RWPE1 (cell line): ENCODE measurements at regions not wholly inside any gene's neighbourhood (a gene's known extent, or its start where the extent isn't known, plus 50 kb on each side); places are given as distances from the start of the nearest gene placed in this dataset.

Experiments
- CTCF ChIA-PET: fragments of 350-600 bp; sonication (Branson Sonifier 250); formaldehyde crosslinking; extraction: SDS; loops from one replicate; lab custom pipeline; 2021; lab: Yijun Ruan, JAX
- POLR2A ChIA-PET: fragments of 400-600 bp; formaldehyde crosslinking; extraction: SDS; loops from one replicate; lab custom pipeline; 2020; ENCODE audit warnings: antibody characterized with exemption; ENCODE audit not compliant: low non-redundant PET; lab: Yijun Ruan, JAX
- DNase-seq: peaks from one replicate; pipeline ENCODE4 v3.0.0; 2012; ENCODE audit warnings: low spot score
- H3K27ac ChIP-seq: fragments of 450-650 bp; 2 replicates; pipeline ENCODE4 v1.5.1; 2017
- TF ChIP-seq, protein P1 (sequence below): fragments of 450-650 bp; conservative IDR thresholded peaks from 2 replicates; pipeline ENCODE4 v1.5.1; 2017; ENCODE audit warnings: low read depth, mild to moderate bottlenecking

DNA sequence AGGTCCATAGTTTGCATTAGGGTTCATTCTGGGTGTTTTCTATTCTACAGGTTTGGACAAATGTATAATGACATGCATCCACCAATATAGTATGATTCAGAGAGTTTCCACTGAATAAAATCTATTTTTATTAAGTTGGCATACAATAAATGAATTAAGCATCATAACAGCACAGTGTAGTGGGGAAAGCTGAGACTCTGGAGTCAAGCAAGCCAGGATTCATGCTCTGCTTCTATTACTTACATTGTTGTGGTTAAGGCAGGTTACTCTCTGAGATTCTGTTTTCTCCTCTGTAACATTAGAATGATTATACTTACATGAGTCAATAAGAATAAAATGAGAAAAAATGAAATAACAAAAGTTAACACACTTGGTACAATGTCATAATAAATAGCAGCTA is 131.3 kb downstream of the SLC30A10 start:
- DNase-seq = no peak
- no peak overlapping the region for H3K27ac ChIP-seq
- TF ChIP-seq, protein P1, sequence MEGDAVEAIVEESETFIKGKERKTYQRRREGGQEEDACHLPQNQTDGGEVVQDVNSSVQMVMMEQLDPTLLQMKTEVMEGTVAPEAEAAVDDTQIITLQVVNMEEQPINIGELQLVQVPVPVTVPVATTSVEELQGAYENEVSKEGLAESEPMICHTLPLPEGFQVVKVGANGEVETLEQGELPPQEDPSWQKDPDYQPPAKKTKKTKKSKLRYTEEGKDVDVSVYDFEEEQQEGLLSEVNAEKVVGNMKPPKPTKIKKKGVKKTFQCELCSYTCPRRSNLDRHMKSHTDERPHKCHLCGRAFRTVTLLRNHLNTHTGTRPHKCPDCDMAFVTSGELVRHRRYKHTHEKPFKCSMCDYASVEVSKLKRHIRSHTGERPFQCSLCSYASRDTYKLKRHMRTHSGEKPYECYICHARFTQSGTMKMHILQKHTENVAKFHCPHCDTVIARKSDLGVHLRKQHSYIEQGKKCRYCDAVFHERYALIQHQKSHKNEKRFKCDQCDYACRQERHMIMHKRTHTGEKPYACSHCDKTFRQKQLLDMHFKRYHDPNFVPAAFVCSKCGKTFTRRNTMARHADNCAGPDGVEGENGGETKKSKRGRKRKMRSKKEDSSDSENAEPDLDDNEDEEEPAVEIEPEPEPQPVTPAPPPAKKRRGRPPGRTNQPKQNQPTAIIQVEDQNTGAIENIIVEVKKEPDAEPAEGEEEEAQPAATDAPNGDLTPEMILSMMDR = no peak
- CTCF ChIA-PET = no interaction called here
- POLR2A ChIA-PET = no interaction called here

DNA sequence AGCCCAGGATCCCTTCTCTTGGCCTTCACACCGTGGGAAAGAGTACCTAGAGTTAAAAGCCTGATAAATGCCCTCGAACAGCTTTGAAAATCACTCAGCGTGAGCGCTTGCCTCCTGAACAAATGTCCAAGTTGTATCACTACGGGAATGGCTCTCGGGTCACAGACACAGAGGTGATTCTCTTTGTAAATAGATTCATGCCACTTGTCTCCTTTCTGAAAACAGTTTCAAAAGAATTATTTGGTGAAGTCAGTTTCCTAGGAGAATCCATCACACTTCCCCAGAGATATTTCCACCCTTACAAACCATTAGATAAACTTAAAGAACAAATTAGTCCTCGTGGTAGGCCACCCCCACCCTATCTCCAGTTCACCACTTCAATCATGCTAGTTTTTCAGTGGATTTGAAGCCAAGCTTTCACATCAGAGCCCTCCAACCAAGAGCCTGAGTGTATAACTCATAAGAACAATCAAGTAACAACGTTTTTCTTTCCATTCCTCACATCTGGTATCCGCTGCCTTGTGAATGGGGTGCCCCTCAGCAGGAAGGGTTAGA is 132.9 kb downstream of the SLC30A10 start:
- CTCF ChIA-PET = interaction anchor here (0.6 to 0.7 kb wide), 3 partner anchors 135 to 236 kb away, joined by 3 to 6 read pairs (median 3); no protein-coding TSS in a partner anchor
- no peak for DNase-seq
- POLR2A ChIA-PET = no interaction called here
- TF ChIP-seq, protein P1 = no peak
- no peak overlapping the region for H3K27ac ChIP-seq

DNA sequence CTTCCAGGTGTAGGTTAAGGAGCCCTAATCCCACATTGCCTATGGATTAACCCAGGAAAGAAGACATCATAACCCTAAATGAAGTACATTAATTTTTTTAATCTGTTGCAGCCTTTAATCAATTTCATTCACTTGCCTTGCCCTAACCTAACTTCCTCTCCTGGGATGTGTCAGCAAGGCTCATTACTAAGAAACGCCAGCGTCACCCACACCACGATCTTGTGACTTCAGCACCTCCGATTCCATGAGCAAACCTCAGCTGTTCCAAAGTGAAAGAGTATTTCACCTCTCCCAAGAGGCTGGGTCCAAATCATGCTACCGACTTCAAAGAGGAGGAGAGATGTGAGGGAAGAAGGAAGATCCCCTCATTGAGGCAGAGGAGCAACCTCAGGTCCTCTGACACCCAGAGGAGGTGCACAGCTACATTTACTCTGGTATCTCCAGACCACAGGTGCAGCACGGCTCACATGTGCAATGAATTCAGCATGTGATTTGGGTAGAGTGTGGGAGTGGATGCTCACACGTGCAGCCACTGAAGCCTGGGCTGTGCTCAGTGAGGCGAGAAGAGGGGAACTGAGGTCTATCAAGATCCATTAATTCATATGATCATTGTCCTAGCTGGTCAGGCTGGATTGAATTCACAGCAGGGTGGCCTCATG is 134.1 kb downstream of the SLC30A10 start:
- ChIA-PET CTCF (interaction anchor here (0.6 kb wide), 2 partner anchors 157 to 200 kb away, joined by 3 to 4 read pairs; no protein-coding TSS in a partner anchor), POLR2A (no interaction called here)

DNA sequence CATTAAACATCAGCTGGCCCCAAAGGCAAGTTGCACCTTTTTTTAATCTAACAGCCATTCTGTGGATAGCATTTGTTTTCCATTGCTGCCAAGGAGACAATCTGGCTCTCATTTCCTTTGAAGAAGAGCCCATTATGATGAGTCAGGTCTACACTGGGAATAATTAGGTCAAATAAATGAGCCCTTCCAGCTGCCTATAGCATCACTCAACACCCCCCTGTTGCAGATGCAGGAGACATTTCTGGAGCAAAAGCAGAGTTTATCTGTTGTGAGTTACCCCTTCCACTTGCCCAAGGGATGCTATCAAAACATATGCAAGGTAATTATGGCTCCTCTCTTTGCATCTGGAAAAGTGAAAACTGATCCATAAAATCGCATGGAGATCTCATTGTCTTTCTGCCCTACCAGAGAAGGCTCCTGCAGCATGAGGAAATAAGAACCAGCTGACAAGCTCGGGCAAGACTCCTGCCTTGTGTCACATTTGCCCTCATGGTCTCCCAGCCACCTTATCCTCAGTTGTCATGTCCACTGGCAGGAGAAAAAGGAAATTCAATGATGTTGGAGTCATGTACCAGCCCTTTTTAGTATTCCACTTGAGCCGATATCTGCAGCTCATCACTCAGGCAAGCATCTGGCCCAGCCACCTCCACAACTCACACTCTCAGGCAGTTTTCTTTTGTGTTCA is 135.9 kb downstream of the SLC30A10 start:
- POLR2A ChIA-PET = no interaction called here
- H3K27ac ChIP-seq = no peak overlapping the region
- DNase-seq = no peak
- CTCF ChIA-PET = interaction anchor here (0.7 kb wide), 1 partner anchor 108 kb away, joined by 4 read pairs; no protein-coding TSS in a partner anchor
- TF ChIP-seq, protein P1 = no peak

More for the DNA sequence above, 134.1 kb downstream of the SLC30A10 start:
- no peak overlapping the region for H3K27ac ChIP-seq
- TF ChIP-seq, protein P1 = no peak
- no peak for DNase-seq

DNA sequence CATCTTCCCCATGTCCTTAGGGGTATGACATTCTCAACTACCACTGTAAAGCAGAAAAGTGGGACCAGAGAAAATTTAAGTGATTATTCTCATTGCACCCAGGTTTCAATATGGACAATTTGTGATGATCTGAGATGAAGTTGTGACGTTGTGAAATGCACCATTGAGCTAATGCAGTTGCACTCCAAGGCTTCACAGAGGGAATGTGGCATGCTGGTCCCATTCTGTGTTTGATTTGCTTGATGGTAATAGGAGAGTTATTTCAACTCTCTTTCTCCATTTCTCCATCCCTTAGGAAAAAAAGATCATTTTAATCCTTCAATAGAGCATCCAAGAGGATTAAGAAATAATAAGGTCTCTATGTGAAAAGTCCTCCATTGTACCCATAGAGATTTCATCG is 136.6 kb downstream of the SLC30A10 start:
- no peak overlapping the region for H3K27ac ChIP-seq
- TF ChIP-seq, protein P1 = no peak
- CTCF ChIA-PET = no interaction called here
- DNase-seq = no peak
- POLR2A ChIA-PET = no interaction called here

DNA sequence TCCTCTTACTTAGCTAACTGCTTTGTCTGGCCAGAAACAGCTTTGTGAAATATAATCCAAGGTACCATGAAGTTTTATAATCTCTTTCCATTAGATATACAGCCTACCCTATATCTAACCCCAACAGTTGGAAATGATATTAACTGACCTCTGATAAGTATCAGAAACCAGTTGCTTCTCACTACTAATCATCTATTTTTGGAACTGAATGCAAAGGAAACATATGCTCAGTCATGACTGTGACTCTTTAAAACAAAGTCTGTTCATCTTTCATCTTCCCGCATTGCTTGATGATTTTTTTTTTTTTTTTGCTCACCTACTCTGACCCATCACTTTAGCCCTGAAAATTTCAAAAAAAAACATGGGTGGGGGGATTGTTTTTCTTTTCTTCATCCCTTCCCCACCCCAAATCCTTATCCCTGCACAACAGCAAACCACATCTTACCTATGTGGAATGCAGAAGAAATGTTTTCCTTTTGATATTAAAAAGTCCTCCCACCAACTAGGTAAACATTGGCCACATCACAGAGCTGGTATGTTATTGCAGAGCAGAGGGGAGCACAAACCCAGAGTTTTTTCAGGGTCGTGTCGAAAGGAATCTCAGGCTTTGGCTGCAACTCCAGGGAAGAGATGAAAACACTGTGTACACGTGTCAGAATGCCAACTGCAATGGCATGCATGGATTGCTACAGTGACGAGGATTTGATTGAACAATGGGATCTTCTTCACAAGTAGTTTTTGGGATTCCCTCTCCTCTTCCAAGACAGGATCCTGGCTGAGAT is 137.3 kb downstream of the SLC30A10 start:
- CTCF ChIA-PET = interaction anchor here (0.6 kb wide), 1 partner anchor 138 kb away, joined by 3 read pairs; no protein-coding TSS in a partner anchor
- POLR2A ChIA-PET = no interaction called here
- no peak for DNase-seq
- no peak overlapping the region for H3K27ac ChIP-seq
- TF ChIP-seq, protein P1 = no peak
